Natural killer cell treated with Interleukin-12 subunit alpha and Interleukin-12 subunit beta and Interleukin-15 and Interleukin-18, amount 100 ng/mL, for 72 hours (primary cell): ENCODE measurements at regions not wholly inside any gene's neighbourhood (a gene's known extent, or its start where the extent isn't known, plus 50 kb on each side); places are given as distances from the start of the nearest gene placed in this dataset.

ENCODE experiments used
- ATAC-seq, 2 donors: fragments of 150-1000 bp; cut with Tn5 transposase in 1 of 2; sonication (Bioruptor Pico), chemical (Tn5 transposase) in 1 of 2; 2 replicates each; pipeline ENCODE4 v1.10.0; 2021
- DNase-seq: peaks from one replicate; pipeline ENCODE4 v3.0.0; 2022; ENCODE audit warnings: low spot score
- H3K27ac Mint-ChIP-seq, 2 donors: 1 replicate in 1 of 2; 2 replicates in 1 of 2; pipeline ENCODE4 v1.8.0; 2022; ENCODE audit warnings: mixed read lengths in 2 of 2, mild to moderate bottlenecking in 1 of 2, moderate library complexity in 1 of 2
- H3K27me3 Mint-ChIP-seq, 2 donors: 1 replicate in 1 of 2; 2 replicates in 1 of 2; pipeline ENCODE4 v1.8.0; 2022; ENCODE audit warnings: mixed read lengths in 2 of 2
- H3K36me3 Mint-ChIP-seq: one replicate; pipeline ENCODE4 v1.8.0; 2022; ENCODE audit warnings: mixed read lengths
- H3K4me1 Mint-ChIP-seq, 2 donors: 1 replicate in 1 of 2; 2 replicates in 1 of 2; pipeline ENCODE4 v1.8.0; 2022; ENCODE audit warnings: low read depth in 2 of 2, mixed read lengths in 2 of 2, mild to moderate bottlenecking in 1 of 2
- H3K4me3 Mint-ChIP-seq: one replicate; pipeline ENCODE4 v1.8.0; 2022; ENCODE audit warnings: mixed read lengths
- H3K9me3 Mint-ChIP-seq: 2 replicates; pipeline ENCODE4 v1.8.0; 2022; ENCODE audit warnings: mixed read lengths

- DNase-seq (no peak), ATAC-seq (no peak)
- no peak overlapping the region for H3K27ac Mint-ChIP-seq
- no peak overlapping the region for H3K4me3 Mint-ChIP-seq
- H3K9me3 Mint-ChIP-seq: no peaks in the 10 kb centered on the region
- H3K4me1 Mint-ChIP-seq: no peaks in the 10 kb centered on the region
- H3K27me3 Mint-ChIP-seq: peaks cover 6 to 11% of the 10 kb centered on the region in 2 donors
- H3K36me3 Mint-ChIP-seq: no peaks in the 10 kb centered on the region
Measured at GRCh38 chr12:95607642-95608041, 56.4 kb upstream of the USP44 start.

GRCh38 chr12:95605875-95606274, 54.6 kb upstream of the USP44 start:
- H3K27ac Mint-ChIP-seq: no peak overlapping the region

GRCh38 chr12:95605087-95605486, 53.8 kb upstream of the USP44 start:
- Mint-ChIP-seq H3K4me3 (no peak overlapping the region), H3K4me1 (no peaks in the 10 kb centered on the region), H3K27me3 (peaks cover 13 to 21% of the 10 kb centered on the region in 2 donors), H3K36me3 (no peaks in the 10 kb centered on the region), H3K9me3 (no peaks in the 10 kb centered on the region), H3K27ac (no peak overlapping the region)
- DNase-seq (no peak), ATAC-seq (peak in 1 of 2 donors; percentile 9)

More at GRCh38 chr12:95605875-95606274, 54.6 kb upstream of the USP44 start:
- no peaks in the 10 kb centered on the region for H3K9me3 Mint-ChIP-seq
- DNase-seq (no peak), ATAC-seq (no peak)
- no peaks in the 10 kb centered on the region for H3K4me1 Mint-ChIP-seq
- peaks cover 13 to 21% of the 10 kb centered on the region in 2 donors for H3K27me3 Mint-ChIP-seq
- H3K36me3 Mint-ChIP-seq: no peaks in the 10 kb centered on the region
- no peak overlapping the region for H3K4me3 Mint-ChIP-seq

GRCh38 chr12:95603351-95604145, 52.3 kb upstream of the USP44 start:
- ATAC-seq: no peak
- no peaks in the 10 kb centered on the region for H3K9me3 Mint-ChIP-seq

DNA sequence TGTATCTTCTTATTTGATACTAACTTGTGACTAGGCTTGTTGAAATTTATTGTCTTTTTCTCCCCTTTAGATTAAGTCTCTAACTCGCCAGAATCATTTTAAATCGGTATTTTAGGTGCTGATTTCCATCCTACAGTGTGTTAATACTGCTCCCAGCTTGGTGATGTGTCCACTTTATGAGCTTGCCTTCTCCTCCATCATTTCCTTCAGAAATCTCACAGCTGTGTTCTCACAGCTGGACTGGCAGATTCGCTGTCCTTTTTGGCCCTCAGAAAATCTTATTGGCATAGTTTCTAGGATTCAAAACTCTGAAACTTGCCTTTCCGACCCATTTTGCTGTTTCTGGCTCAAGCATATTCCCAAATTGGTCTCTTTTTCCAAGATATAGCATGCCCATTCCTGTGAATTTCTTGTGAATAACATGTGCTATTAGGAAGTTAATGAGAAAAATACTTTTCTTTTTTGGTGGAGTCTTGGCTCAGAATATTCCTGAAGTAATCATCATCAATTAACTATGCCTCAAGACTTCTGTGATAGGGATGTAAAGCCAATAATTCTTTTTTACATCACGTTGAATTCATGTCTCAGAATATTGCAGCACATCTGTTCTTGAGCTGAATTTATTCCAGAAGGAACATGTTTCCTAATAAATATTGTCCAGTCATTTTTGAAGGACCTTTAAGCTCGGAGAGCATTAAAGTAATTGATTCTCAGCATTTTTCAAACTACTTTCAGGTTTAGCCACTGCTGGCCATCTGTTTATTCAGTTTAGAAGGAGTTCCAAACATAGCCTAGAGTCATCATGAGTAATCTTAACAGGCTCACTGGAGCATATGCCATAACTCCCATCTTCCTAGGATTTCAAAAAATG, 50.0 kb upstream of the USP44 start:
- H3K27me3 Mint-ChIP-seq: peaks cover 11 to 15% of the 10 kb centered on the region in 2 donors
- no peaks in the 10 kb centered on the region for H3K4me1 Mint-ChIP-seq
- H3K36me3 Mint-ChIP-seq: no peaks in the 10 kb centered on the region
- no peaks in the 10 kb centered on the region for H3K9me3 Mint-ChIP-seq
- no peak overlapping the region for H3K27ac Mint-ChIP-seq
- H3K4me3 Mint-ChIP-seq: no peak overlapping the region
- DNase-seq (no peak), ATAC-seq (no peak)

More at GRCh38 chr12:95603351-95604145, 52.3 kb upstream of the USP44 start:
- no peak overlapping the region for H3K27ac Mint-ChIP-seq
- DNase-seq: no peak
- H3K27me3 Mint-ChIP-seq: peaks cover 13 to 18% of the 10 kb centered on the region in 2 donors
- H3K4me3 Mint-ChIP-seq: no peak overlapping the region
- H3K36me3 Mint-ChIP-seq: no peaks in the 10 kb centered on the region
- no peaks in the 10 kb centered on the region for H3K4me1 Mint-ChIP-seq
